Activated CD4-positive, alpha-beta T cell treated with anti-CD3 and anti-CD28 coated beads, Interleukin-10, Interleukin-2, amounts not matched to agents 100 ng/mL and 50 ng/mL, durations not matched to agents 16 hours and 8 hours (primary cell): ENCODE measurements at regions not wholly inside any gene's neighbourhood (a gene's known extent, or its start where the extent isn't known, plus 50 kb on each side); places are given as distances from the start of the nearest gene placed in this dataset.
"Not testable (repeated sequence)": the region's sequence is repeated elsewhere in the genome, so short reads cannot be mapped to it uniquely, and the experiment has no call there.

Source experiments
- DNase-seq: peaks from one replicate; pipeline ENCODE4 v3.0.0-alpha.2; 2020

DNA sequence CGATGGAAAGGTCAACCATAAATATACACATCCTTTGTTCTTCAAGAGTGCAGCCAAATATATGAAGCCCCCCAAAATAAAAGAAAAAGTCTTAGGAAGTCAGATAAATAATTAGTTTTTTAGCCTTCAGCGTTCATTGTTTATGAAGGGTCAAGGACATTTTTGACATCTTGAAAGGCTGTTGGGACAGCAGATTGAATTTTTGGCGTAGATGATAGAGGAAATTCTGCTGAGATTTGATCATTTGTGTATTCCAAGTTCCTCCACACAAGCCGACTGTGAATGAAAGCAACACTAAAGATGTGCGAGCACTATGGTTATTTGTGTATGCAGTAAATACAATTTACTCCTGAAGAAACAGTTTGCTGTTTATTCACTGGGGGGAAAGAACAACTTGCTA lies 177.8 kb upstream of the PARD3B start:
- DNase-seq: no peak

DNA sequence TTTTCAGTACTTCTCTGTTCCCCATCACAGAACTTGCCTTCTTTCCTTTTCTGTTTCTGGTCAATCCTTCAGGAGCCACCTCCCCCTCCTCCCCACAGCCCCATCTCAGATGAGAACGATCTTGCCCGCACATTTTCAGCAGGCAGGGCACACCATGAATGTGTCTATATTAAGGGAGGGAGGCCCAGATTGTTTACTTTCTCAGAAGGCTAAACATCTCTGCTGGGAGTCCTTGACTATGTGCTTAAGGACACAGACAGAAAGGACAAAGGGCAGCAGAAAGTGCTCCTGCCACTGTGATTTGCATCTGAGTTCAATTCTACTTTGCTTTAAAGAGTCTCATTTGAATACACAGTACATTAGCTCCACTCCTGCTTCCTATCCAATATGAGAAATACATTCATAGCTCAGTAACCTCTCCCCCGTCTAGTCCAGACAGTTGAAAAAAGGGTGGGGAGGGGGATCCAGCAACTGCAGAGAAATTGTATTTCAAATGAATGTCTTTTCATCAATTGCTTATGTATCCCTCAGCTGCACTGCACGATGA lies 175.0 kb upstream of the PARD3B start:
- no peak for DNase-seq

GRCh38 chr2:204373942-204374341 lies 171.3 kb upstream of the PARD3B start:
- DNase-seq: no peak

GRCh38 chr2:204380141-204380881 lies 165.0 kb upstream of the PARD3B start:
- no peak for DNase-seq

GRCh38 chr2:204386668-204387067 lies 158.6 kb upstream of the PARD3B start:
- DNase-seq: no peak

- DNase-seq: no peak
Measured at GRCh38 chr2:204389120-204389519, 156.2 kb upstream of the PARD3B start.

- DNase-seq: no peak
Measured at GRCh38 chr2:204389856-204390255, 155.4 kb upstream of the PARD3B start.

DNA sequence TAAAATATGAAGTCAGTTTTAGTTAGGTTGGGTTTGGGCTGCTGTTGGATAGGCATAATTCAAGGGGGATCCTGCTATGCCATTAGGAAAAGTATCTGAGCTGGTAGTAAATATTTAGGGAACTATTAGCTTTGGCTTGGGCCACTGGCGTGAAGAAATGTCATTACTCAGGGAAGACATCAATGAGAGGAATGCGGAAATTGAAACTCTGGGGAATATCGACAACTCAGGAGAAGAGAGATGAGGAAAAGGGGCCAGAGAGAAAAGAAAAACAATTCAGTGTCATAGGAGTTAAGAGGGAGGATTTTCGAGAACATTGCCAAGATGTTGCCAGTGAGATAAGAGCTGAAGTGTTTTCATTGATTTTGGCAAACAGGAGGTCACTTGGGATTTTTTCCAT lies 149.7 kb upstream of the PARD3B start:
- no peak for DNase-seq

GRCh38 chr2:204401114-204401513 lies 144.2 kb upstream of the PARD3B start:
- DNase-seq: no peak

DNA sequence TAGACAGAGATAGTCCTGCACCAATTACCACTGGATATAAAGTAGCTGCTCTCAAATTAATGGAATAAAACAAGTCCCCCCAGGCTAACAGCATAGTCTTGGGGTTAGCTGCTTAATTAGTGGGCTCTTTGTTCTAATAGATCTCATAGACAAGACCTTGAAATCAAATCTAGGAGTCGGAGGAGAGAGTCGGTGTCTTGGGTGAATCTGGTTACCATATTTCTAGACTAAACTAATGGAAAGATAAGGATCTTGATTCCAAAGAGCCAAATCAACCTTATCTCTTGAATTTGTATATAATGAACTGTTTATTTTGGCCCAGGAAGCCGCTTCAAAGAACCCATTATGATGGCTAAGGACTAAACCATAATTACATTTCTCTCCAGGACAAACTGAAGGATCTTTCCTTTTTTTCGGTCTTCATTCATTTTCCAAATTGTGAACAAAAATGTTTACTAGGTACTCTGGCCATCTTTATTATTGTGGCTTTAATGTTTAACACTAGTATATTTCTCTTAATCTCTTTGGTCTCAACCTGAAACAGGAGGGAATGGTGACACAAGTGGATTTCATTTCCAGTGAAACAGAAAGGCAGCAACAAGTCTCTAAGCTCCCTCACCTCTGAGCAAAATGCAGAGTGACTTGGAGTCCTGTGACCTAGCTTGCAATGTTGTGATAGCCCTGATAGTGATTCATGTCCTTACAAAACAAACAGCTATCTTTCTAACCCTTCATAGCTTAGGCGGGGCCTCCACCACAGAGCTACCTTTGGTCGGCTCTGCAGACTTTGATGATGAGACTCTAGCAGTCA lies 137.9 kb upstream of the PARD3B start:
- DNase-seq: no peak

DNA sequence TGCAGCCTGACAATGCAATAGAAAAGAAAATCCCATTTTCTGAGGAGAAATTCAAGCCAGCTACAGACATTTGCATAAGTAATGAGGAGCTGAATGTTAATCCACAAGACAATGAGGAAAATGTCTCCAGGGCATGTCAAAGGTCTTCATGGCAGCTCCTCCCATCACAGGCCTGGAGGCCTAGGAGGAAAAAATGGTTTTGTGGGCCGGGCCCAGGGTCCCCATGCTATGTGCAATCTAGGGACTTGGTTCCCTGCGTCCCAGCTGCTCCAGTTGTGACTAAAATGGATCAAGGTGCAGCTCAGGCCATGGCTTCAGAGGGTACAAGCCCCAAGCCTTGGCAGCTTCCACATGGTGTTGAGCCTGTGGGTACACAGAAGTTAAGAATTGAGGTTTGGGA lies 132.5 kb upstream of the PARD3B start:
- DNase-seq: not testable (repeated sequence)

DNA sequence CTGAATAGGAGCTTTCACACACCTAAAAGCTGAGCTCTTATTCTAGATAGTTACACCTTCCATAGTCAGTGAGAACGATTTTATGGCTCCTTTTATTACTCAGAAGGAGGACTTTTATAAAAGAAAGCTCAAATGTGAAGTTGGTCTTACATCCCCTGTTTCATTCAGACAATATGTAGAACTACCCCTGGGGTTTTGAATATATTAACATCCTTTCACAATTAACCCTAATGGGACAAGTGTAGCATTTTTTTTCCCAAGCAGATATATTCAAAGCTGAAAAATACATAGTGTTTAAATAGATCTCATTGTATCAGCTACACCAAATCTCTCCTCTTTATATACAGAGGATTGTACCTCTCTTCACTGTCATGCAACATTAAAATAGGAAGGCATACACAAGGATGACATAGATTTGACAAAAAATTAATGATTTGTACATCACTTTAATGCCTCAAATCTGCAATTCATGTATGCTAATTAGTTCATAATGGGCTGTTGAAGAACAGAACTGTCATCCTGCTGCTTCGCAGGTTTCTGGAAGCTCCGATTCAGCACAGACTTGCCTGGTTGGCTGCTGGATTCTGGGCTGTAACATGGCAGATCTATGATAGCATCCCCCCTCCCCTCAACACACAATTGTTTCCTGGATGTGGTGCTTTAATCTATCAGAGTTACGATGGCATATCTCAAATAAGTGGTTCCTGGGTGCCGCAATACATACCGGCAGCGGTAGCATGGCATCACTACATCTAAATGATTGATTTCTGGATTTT lies 129.7 kb upstream of the PARD3B start:
- DNase-seq: no peak

- no peak for DNase-seq
Measured at GRCh38 chr2:204416236-204416635, 129.0 kb upstream of the PARD3B start.

GRCh38 chr2:204425821-204426220 lies 119.5 kb upstream of the PARD3B start:
- no peak for DNase-seq

DNA sequence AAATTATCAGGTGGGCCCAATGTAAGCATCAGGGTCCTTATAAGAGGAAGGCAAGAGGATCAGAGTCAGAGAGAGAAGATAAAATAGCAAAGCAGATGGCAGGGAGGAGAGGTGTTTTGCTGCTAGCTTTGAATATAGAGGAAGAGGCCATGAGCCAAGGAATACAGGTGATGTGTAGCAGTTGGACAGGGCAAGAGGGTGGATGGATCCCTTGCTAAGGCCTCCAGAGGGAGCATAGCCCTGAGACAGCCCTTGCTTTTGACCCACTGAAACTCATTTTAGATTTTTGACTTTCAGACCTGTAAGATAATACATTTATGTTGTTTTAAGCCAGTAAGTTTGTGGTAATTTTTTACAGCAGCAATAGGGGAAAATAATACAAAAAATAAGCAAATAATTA lies 116.6 kb upstream of the PARD3B start:
- no peak for DNase-seq

DNA sequence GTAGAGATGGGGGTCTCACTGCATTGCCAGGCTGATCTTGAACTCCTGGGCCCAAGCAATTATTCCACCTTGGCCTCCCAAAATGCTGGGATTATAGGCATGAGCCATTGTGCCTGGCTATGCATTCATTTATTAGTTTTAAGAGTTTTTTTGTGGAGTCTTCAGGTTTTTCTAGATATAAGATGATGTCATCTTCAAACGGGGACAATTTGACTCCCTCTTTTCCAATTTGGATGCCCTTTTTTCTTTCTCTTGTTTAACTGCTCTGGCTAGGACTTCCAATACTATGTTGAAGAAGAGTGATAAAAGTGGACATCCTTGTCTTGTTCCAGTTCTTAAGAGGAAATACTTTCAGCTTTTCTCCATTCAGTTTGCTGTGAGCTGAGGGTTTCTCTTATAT lies 113.7 kb upstream of the PARD3B start:
- no peak for DNase-seq

- no peak for DNase-seq
Measured at GRCh38 chr2:204432196-204432595, 113.1 kb upstream of the PARD3B start.

- DNase-seq: no peak
Measured at GRCh38 chr2:204434660-204435462, 110.4 kb upstream of the PARD3B start.

- no peak for DNase-seq
Measured at GRCh38 chr2:204436230-204436629, 109.0 kb upstream of the PARD3B start.

GRCh38 chr2:204437408-204437807 lies 107.9 kb upstream of the PARD3B start:
- DNase-seq: no peak

GRCh38 chr2:204437815-204438756 lies 107.2 kb upstream of the PARD3B start:
- no peak for DNase-seq
